ENCODE measurements at regions not wholly inside any gene's neighbourhood (a gene's known extent, or its start where the extent isn't known, plus 50 kb on each side); places are given as distances from the start of the nearest gene placed in this dataset.

DNA sequence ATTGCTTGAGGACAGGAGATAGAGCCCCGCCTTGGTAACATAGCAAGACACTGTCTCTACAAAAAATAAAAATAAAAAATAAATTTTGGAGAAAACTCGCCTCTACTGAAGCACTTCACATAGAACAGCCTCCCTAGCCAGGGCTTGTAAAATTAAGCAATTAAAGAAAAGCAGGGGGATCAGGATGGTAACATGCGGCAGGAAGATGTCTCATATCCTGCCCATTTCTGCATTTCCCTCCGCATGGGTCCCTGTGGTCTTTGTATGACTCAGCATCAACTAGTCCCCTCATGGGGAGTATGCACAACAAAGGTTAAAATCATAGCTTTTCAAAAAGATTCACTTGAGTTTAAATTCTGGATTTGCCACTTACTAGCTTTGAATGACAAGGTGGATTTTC, 379.0 kb downstream of the EPHA7 start:
- H3K36me3 Mint-ChIP-seq (ENCODE audit: low read depth), result no peaks in the 10 kb centered on the region
- no peaks in the 10 kb centered on the region for H3K27me3 Mint-ChIP-seq
- CTCF ChIA-PET, result no interaction called here
- TF ChIP-seq, protein P1, sequence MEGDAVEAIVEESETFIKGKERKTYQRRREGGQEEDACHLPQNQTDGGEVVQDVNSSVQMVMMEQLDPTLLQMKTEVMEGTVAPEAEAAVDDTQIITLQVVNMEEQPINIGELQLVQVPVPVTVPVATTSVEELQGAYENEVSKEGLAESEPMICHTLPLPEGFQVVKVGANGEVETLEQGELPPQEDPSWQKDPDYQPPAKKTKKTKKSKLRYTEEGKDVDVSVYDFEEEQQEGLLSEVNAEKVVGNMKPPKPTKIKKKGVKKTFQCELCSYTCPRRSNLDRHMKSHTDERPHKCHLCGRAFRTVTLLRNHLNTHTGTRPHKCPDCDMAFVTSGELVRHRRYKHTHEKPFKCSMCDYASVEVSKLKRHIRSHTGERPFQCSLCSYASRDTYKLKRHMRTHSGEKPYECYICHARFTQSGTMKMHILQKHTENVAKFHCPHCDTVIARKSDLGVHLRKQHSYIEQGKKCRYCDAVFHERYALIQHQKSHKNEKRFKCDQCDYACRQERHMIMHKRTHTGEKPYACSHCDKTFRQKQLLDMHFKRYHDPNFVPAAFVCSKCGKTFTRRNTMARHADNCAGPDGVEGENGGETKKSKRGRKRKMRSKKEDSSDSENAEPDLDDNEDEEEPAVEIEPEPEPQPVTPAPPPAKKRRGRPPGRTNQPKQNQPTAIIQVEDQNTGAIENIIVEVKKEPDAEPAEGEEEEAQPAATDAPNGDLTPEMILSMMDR (IDR thresholded peaks at IDR 0.05), result no peak
- DNase-seq, result peak; percentile 20
- no peaks in the 10 kb centered on the region for H3K4me1 Mint-ChIP-seq (ENCODE audit: low read depth)
- H3K9me3 Mint-ChIP-seq, result peaks cover 10% of the 10 kb centered on the region
- no peak overlapping the region for H3K27ac Mint-ChIP-seq
- peak; percentile 39 for ATAC-seq
- no peak overlapping the region for H3K4me3 Mint-ChIP-seq
- intact Hi-C loops (cut with micrococcal nuclease), result no loop called here
- POLR2A ChIA-PET, result no interaction called here

DNA sequence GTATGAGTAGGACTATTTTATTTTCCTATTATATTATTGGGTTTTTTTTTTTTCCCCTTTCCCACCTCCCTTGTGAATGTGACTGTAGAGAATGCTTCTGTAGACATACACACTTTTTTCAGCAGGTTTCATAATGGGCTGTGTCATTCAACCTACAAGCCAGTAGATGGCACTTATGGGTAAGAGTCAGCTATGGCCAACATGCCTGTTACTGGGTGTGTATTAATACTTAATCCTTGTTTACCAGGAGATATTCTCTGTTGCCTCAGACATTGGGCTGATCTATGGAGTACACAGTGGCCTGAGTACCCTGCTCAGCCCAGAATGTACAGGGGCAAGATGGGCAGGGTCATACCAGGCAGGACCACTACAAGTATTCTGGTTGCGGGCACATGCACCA, 382.5 kb downstream of the EPHA7 start:
- TF ChIP-seq, protein P1 (IDR thresholded peaks at IDR 0.05), result no peak
- DNase-seq (no peak), ATAC-seq (no peak)
- Mint-ChIP-seq H3K4me3 (no peak overlapping the region), H3K27ac (no peak overlapping the region), H3K4me1 (ENCODE audit: low read depth) (no peaks in the 10 kb centered on the region), H3K27me3 (no peaks in the 10 kb centered on the region), H3K36me3 (ENCODE audit: low read depth) (no peaks in the 10 kb centered on the region), H3K9me3 (peaks cover 8% of the 10 kb centered on the region)
- intact Hi-C loops (cut with micrococcal nuclease), result no loop called here
- ChIA-PET CTCF (no interaction called here), POLR2A (no interaction called here)

DNA sequence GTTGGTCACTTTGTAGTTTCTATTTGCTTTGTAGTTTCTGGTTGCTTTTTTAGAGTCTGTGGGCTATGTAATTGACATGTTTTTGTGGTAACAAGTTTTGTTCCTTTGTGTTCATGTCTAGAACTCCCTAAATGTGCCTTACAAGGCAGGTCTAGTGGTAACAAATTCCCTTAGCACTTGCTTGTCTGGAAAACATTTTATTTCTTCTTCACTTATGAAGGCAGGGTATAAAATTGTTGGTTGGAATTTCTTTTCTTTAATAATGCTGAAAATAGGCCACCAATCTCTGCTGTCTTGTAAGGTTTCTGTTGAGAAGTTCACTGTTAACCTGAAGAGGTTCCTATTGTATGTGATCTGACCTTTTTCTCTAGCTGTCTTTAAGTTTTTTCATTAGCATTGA, 383.6 kb downstream of the EPHA7 start:
- ChIA-PET POLR2A (no interaction called here), CTCF (no interaction called here)
- TF ChIP-seq, protein P1 (IDR thresholded peaks at IDR 0.05), result no peak
- ATAC-seq (no peak), DNase-seq (no peak)
- H3K4me1 Mint-ChIP-seq (ENCODE audit: low read depth), result no peaks in the 10 kb centered on the region
- intact Hi-C loops (cut with micrococcal nuclease), result no loop called here
- no peak overlapping the region for H3K4me3 Mint-ChIP-seq
- H3K27me3 Mint-ChIP-seq, result no peaks in the 10 kb centered on the region
- H3K9me3 Mint-ChIP-seq, result peaks cover 9% of the 10 kb centered on the region
- H3K36me3 Mint-ChIP-seq (ENCODE audit: low read depth), result no peaks in the 10 kb centered on the region
- H3K27ac Mint-ChIP-seq, result no peak overlapping the region

DNA sequence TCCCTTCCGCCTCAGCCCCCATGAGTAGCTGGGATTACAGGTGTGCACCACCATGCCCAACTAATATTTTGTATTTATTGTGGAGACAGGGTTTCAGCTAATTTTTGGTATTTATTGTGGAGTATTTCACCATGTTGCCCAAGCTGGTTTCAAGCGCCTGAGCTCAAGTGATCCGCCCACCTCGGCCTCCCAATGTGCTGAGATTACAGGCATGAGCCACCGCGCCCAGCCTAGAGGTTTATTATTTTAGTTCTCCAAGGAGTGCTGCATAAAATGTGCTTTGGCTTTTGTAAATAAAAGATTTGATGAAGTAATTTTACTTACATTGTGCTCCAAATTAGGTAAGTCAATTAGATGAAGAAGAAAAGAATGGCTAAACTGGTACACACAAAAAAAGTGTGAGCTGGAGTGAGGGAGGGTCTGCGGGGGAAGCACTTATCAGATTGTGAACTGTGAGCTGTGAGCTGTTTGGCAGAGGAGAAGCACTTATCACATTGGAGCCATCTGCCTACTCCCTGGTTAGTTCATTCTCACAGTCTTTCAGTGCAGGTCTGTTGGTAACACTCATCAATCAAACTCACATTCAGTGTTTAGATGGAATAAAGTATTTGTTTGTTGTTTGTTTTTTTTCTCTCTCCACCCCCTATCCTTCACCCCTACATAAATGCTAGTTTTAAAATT, 398.0 kb downstream of the EPHA7 start:
- Mint-ChIP-seq H3K4me1 (ENCODE audit: low read depth) (no peaks in the 10 kb centered on the region), H3K36me3 (ENCODE audit: low read depth) (no peaks in the 10 kb centered on the region), H3K4me3 (no peak overlapping the region), H3K9me3 (peaks cover 5% of the 10 kb centered on the region), H3K27ac (no peak overlapping the region), H3K27me3 (no peaks in the 10 kb centered on the region)
- ChIA-PET POLR2A (no interaction called here), CTCF (no interaction called here)
- intact Hi-C loops (cut with micrococcal nuclease), result no loop called here
- DNase-seq (no peak), ATAC-seq (no peak)
- TF ChIP-seq, protein P1 (IDR thresholded peaks at IDR 0.05), result no peak

DNA sequence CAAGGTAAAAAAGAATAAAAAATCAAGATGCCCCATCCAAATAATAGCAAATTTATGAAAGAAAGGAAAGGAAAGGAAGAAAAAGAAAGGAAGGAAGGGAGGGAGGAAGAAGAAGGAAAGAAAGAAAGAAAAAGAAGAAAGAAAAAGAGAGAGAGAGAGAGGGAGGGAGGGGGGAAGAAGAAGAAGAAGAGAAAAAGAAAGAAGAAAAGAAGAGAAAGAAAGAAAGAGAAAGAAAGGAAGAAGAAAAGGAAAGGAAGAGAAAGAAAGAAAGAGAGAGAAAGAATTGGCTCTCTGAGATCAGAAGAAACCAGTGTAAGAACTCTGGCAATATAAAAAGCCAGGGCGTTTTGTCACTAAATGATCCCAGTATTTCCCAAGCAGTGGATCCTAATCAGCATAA, 401.7 kb downstream of the EPHA7 start:
- Mint-ChIP-seq H3K4me3 (no peak overlapping the region), H3K4me1 (ENCODE audit: low read depth) (no peaks in the 10 kb centered on the region), H3K36me3 (ENCODE audit: low read depth) (no peaks in the 10 kb centered on the region), H3K9me3 (peaks cover 3% of the 10 kb centered on the region), H3K27me3 (no peaks in the 10 kb centered on the region), H3K27ac (no peak overlapping the region)
- ATAC-seq (no peak), DNase-seq (no peak)
- ChIA-PET CTCF (no interaction called here), POLR2A (no interaction called here)
- intact Hi-C loops (cut with micrococcal nuclease), result no loop called here
- TF ChIP-seq, protein P1 (IDR thresholded peaks at IDR 0.05), result no peak

Measured in activated CD8-positive, alpha-beta T cell treated with anti-CD3 and anti-CD28 coated beads for 36 hours (primary cell).